Smooth muscle cell (in vitro differentiated cells): ENCODE measurements at regions not wholly inside any gene's neighbourhood (a gene's known extent, or its start where the extent isn't known, plus 50 kb on each side); places are given as distances from the start of the nearest gene placed in this dataset.

Experiments used
- DNase-seq: peaks from one replicate; lab custom pipeline; 2025; ENCODE audit not compliant: unreplicated experiment; lab: John Stamatoyannopoulos, UW
- H2AFZ ChIP-seq: fragments of 200-600 bp; sonication (generic); 2 replicates; pipeline ENCODE4 v1.6.0; 2016; ENCODE audit warnings: antibody characterized with exemption, low read depth, mild to moderate bottlenecking
- H3F3A ChIP-seq: fragments of 200-600 bp; sonication (generic); 2 replicates; pipeline ENCODE4 v1.6.0; 2017; ENCODE audit warnings: antibody characterized with exemption, low read depth
- H3K27ac ChIP-seq: fragments of 200-600 bp; sonication (generic); 2 replicates; pipeline ENCODE4 v1.5.1; 2016; ENCODE audit warnings: low read depth, mild to moderate bottlenecking
- H3K27me3 ChIP-seq: fragments of 200-600 bp; sonication (generic); 2 replicates; pipeline ENCODE4 v1.6.1; 2016; ENCODE audit warnings: low read depth, mild to moderate bottlenecking
- H3K36me3 ChIP-seq: fragments of 200-600 bp; sonication (generic); 2 replicates; pipeline ENCODE4 v1.5.1; 2016; ENCODE audit warnings: low read depth
- H3K4me1 ChIP-seq: fragments of 200-600 bp; sonication (generic); 2 replicates; pipeline ENCODE4 v1.5.1; 2016; ENCODE audit warnings: low read depth
- H3K4me2 ChIP-seq: fragments of 200-600 bp; sonication (generic); 2 replicates; pipeline ENCODE4 v1.6.0; 2016; ENCODE audit warnings: mild to moderate bottlenecking
- H3K4me3 ChIP-seq: fragments of 200-600 bp; sonication (generic); 2 replicates; pipeline ENCODE4 v1.5.1; 2016; ENCODE audit warnings: mild to moderate bottlenecking
- H3K79me2 ChIP-seq: fragments of 200-600 bp; sonication (generic); 2 replicates; pipeline ENCODE4 v1.6.0; 2016; ENCODE audit warnings: low read depth, mild to moderate bottlenecking
- H3K9ac ChIP-seq: fragments of 200-600 bp; sonication (generic); 2 replicates; pipeline ENCODE4 v1.6.0; 2016; ENCODE audit warnings: low read depth
- H3K9me3 ChIP-seq: fragments of 200-600 bp; sonication (generic); replicated peaks from 2 replicates; pipeline ENCODE4 v1.5.1; 2016; ENCODE audit warnings: low read depth
- H4K20me1 ChIP-seq: fragments of 200-600 bp; sonication (generic); 2 replicates; pipeline ENCODE4 v1.6.0; 2016; ENCODE audit warnings: low read depth
- CTCF ChIP-seq: fragments of 200-600 bp; sonication (generic); IDR thresholded peaks from 2 replicates; pipeline ENCODE4 v1.5.1; 2017; ENCODE audit warnings: borderline replicate concordance, mild to moderate bottlenecking, antibody characterized with exemption; ENCODE audit not compliant: insufficient read depth, poor library complexity, severe bottlenecking
- WGBS: methylation state at CpG from one replicate; pipeline ENCODE4 v1.1.7; 2016; ENCODE audit warnings: low lambda C conversion rate; 5-methylcytosine and 5-hydroxymethylcytosine counted together

DNA sequence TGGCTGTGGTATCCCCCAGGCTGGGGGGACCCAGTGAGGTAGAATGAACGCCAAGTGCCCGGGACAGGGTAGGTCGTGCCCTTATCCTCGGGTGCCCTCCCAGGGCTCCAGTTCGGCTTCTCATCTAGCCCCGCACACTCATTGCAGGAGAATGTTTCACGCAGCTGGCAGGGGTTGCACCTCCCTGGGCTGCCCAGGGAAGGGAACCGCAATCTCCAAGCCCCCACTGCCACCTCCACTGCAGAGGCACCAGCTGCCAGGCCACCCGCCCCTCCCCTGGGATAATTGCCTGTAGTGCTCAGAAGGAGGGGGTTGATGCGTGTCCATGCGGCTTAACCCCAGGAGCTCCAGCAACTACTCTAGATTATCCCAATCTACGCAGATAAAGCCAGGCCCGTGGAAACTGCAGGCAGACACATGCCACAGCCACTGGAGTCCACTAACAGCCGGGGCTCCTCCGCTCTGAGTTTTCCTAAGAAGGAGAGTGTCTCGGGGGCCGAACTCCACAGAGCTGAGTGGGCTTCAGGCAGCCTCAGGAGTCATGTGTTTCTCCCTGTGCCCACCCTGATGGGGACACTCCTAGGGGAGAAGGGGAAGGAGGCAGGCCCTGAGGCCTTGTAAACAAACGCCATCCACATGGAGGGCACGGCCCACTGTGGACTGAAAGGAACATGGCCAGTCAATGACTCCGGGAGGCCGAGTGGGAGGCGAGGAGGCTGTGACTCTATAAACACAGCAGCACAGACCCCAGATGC, 137.2 kb upstream of the IQSEC1 start:
- Histone ChIP-seq H2AFZ (no peak overlapping the region), H3K4me1 (no peaks in the 10 kb centered on the region), H3K27ac (no peak overlapping the region), H3K79me2 (no peaks in the 10 kb centered on the region), H4K20me1 (peaks cover 9% of the 10 kb centered on the region), H3K9me3 (no peaks in the 10 kb centered on the region), H3K36me3 (no peaks in the 10 kb centered on the region), H3K4me2 (no peak overlapping the region), H3K27me3 (no peaks in the 10 kb centered on the region), H3K9ac (no peak overlapping the region), H3K4me3 (no peak overlapping the region), H3F3A (no peaks in the 10 kb centered on the region)
- DNase-seq = no peak
- no peak for TF ChIP-seq CTCF
- WGBS = 68% methylated on average over 20 of the region's 22 CpGs

DNA sequence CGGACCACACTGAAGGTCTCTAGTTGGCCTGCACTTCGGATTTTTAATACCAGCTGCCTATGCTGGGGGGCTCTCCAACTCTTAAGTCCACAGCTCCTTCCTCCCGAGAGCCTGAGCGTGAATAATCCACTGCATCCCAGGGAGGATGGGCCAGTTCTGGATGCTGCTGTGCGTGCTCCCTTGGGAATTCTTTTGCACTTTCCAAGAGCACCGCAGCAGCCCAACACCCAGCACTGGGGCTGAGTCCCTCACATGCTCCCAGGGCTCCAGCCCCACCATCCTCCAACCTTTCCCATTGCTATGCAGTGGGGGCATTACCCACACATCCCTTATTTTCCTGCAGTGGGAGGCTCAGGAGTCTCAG, 136.4 kb upstream of the IQSEC1 start:
- WGBS = 85% methylated on average over 6 of the region's 6 CpGs
- no peaks in the 10 kb centered on the region for H3K4me1 ChIP-seq
- H3K79me2 ChIP-seq = no peaks in the 10 kb centered on the region
- H3K4me3 ChIP-seq = no peak overlapping the region
- H3F3A ChIP-seq = no peaks in the 10 kb centered on the region
- H3K27ac ChIP-seq = no peak overlapping the region
- H3K9ac ChIP-seq = no peak overlapping the region
- H3K27me3 ChIP-seq = no peaks in the 10 kb centered on the region
- H3K36me3 ChIP-seq = no peaks in the 10 kb centered on the region
- no peak for DNase-seq
- no peak overlapping the region for H3K4me2 ChIP-seq
- peaks cover 7% of the 10 kb centered on the region for H4K20me1 ChIP-seq
- TF ChIP-seq CTCF = no peak
- no peak overlapping the region for H2AFZ ChIP-seq
- no peaks in the 10 kb centered on the region for H3K9me3 ChIP-seq

GRCh38 chr3:13208706-13209633, 135.7 kb upstream of the IQSEC1 start:
- TF ChIP-seq CTCF = no peak

More at GRCh38 chr3:13208706-13209633, 135.7 kb upstream of the IQSEC1 start:
- 86% methylated on average over 17 of the region's 17 CpGs for WGBS
- Histone ChIP-seq H4K20me1 (peaks cover 7% of the 10 kb centered on the region), H3K36me3 (no peaks in the 10 kb centered on the region), H3K4me3 (no peak overlapping the region), H3K79me2 (no peaks in the 10 kb centered on the region), H3K9ac (no peak overlapping the region), H3K9me3 (no peaks in the 10 kb centered on the region), H2AFZ (no peak overlapping the region), H3K4me1 (no peaks in the 10 kb centered on the region), H3F3A (no peaks in the 10 kb centered on the region), H3K4me2 (no peak overlapping the region), H3K27ac (no peak overlapping the region), H3K27me3 (no peaks in the 10 kb centered on the region)
- DNase-seq = no peak
